ENCODE measurements at regions not wholly inside any gene's neighbourhood (a gene's known extent, or its start where the extent isn't known, plus 50 kb on each side); places are given as distances from the start of the nearest gene placed in this dataset.
"Not testable (repeated sequence)": the region's sequence is repeated elsewhere in the genome, so short reads cannot be mapped to it uniquely, and the experiment has no call there.

- not testable (repeated sequence) for DNase-seq (ENCODE audit: low read depth, low spot score); H3K4me3 ChIP-seq (ENCODE audit: low read length)
These were observed 152.9 kb upstream of the PLGLB2 start for GRCh38 chr2:87595017-87595416.

GRCh38 chr2:87600961-87601360 is 146.9 kb upstream of the PLGLB2 start:
- H3K4me3 ChIP-seq (ENCODE audit: low read length) = not testable (repeated sequence)

GRCh38 chr2:87602118-87602517 is 145.8 kb upstream of the PLGLB2 start:
- H3K4me3 ChIP-seq (ENCODE audit: low read length); DNase-seq (ENCODE audit: low read depth, low spot score): not testable (repeated sequence)

More at GRCh38 chr2:87600961-87601360, 146.9 kb upstream of the PLGLB2 start:
- not testable (repeated sequence) for DNase-seq (ENCODE audit: low read depth, low spot score)

DNA sequence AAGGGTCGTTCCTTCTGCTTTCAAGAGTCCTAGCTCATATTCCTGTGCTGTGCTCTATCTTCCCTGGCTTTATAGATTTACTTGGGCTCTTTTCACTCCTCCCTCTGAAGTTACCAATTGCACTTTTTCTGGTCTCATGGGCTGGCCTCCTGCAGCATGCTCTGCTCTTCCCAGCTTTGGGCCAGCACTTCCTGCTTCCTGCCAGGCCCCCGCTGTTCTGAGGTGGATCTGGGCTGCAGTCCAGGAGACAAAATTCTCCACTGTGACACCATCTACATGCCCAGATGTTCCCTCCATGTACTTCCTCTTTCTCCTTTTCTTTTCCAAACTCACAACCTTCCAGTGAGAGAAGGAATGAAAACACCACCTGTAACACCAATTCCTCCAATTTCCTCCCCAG is 145.2 kb upstream of the PLGLB2 start:
- not testable (repeated sequence) for DNase-seq (ENCODE audit: low read depth, low spot score); H3K4me3 ChIP-seq (ENCODE audit: low read length)

GRCh38 chr2:87603418-87604278 is 144.2 kb upstream of the PLGLB2 start:
- H3K4me3 ChIP-seq (ENCODE audit: low read length); DNase-seq (ENCODE audit: low read depth, low spot score): not testable (repeated sequence)

- DNase-seq (ENCODE audit: low read depth, low spot score); H3K4me3 ChIP-seq (ENCODE audit: low read length): not testable (repeated sequence)
These were observed 143.5 kb upstream of the PLGLB2 start for GRCh38 chr2:87604279-87604818.

DNA sequence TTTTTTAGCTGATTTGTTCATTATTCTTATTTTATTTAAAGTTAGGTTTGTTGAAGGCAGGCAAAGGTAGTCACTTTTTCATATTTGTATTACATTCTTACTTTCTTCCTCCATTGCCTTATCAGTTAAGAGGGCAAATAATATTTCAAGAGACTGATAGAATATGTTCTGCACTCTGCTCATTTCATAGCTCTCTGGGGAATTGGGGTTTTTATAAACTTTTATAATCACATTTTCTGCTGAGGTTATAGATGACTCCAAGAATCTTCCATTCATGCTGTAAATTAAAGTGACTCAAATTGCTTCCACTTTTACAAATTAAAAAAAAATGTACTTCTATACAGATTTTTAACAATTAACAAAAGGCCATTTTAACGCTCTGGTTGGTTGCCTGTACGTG is 142.9 kb upstream of the PLGLB2 start:
- not testable (repeated sequence) for H3K4me3 ChIP-seq (ENCODE audit: low read length); DNase-seq (ENCODE audit: low read depth, low spot score)

DNA sequence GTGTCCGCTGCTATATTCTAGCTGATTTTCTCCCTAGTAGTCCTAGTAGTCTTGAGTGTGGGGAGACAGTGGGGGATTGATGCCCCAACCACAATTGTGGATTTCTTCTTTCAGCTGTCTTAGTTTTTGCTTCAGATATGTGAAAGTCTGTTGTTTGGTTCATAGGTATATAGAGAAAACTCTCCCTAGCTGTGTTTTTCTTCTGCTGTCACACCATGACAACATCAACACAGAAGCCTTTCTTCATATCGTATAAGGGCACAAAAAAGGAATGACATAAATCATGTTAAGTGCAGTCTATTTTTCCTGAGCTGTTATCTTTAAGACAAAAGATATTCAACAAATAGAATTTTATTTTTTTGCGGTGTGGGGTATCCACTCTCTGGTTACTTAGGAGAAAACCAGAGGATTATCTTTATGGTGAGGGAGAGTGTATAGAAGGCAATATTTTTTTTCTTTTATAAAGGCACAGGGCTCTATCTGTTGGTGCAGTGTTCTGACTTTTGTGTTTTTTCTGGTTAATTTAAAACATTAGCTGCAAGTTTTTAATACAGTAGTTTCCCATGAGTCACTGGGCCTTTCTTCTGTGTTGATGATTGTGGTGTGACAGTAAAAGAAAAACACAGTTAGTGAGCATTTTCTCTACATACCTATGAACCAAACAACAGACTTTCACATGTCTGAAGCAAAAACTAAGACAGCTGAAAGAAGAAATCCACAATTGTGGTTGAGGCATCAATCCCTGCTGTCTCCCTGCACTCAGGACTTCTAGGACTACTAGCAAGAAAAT is 139.3 kb upstream of the PLGLB2 start:
- H3K4me3 ChIP-seq (ENCODE audit: low read length) = not testable (repeated sequence)

GRCh38 chr2:87610974-87611373 is 136.9 kb upstream of the PLGLB2 start:
- H3K4me3 ChIP-seq (ENCODE audit: low read length); DNase-seq (ENCODE audit: low read depth, low spot score): not testable (repeated sequence)

More for the DNA sequence above, 139.3 kb upstream of the PLGLB2 start:
- not testable (repeated sequence) for DNase-seq (ENCODE audit: low read depth, low spot score)

DNA sequence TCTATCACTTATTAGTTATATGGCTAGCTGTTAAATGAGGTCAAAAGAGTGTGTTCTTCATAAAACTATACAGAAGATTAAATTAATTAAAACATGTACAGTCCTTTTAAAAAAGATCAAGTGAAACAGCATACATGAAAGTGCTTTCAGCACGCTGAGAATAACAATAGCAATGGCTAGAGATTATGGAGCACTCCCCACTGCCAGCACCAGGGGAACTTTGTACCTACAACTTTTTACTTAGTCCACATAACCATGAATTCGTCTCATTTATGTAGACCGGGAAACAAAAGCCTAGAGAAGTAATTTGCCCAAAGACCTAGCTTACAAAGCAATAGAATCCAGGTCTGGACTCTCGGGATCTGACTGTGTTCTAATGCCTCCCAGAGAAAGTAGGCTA is 136.5 kb upstream of the PLGLB2 start:
- not testable (repeated sequence) for DNase-seq (ENCODE audit: low read depth, low spot score); H3K4me3 ChIP-seq (ENCODE audit: low read length)

GRCh38 chr2:87611956-87612355 is 135.9 kb upstream of the PLGLB2 start:
- H3K4me3 ChIP-seq (ENCODE audit: low read length); DNase-seq (ENCODE audit: low read depth, low spot score): not testable (repeated sequence)

DNA sequence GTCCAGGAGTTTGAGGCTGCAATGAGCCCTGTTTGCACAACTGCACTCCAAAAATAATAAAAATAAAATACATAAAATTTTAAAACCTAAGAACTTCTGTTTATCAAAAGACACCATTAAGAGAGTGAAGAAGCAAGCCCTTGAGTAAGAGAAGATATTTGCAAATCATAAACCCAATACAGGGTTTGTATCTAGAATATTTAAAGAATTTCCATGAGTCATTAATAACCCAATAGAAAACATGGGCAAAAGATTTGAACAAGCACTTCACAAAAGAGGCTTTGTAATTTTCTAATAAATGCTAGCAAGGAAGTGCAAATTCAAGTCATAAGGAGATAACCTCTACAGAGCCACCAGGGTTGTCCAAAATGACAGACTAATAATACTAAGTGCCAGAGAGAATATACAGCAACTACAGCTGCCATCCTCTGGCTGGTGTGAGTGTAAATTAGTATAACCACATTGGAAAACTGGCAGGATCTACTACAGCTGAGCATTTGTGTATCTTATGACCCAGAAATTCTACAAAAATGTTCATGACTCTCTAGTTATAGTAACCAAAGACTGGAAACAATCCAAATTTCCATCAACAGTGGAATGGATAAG is 133.0 kb upstream of the PLGLB2 start:
- not testable (repeated sequence) for DNase-seq (ENCODE audit: low read depth, low spot score); H3K4me3 ChIP-seq (ENCODE audit: low read length)

- H3K4me3 ChIP-seq (ENCODE audit: low read length); DNase-seq (ENCODE audit: low read depth, low spot score): not testable (repeated sequence)
These were observed 128.8 kb upstream of the PLGLB2 start for GRCh38 chr2:87619121-87619520.

GRCh38 chr2:87621139-87621538 is 126.7 kb upstream of the PLGLB2 start:
- H3K4me3 ChIP-seq (ENCODE audit: low read length); DNase-seq (ENCODE audit: low read depth, low spot score): not testable (repeated sequence)

DNA sequence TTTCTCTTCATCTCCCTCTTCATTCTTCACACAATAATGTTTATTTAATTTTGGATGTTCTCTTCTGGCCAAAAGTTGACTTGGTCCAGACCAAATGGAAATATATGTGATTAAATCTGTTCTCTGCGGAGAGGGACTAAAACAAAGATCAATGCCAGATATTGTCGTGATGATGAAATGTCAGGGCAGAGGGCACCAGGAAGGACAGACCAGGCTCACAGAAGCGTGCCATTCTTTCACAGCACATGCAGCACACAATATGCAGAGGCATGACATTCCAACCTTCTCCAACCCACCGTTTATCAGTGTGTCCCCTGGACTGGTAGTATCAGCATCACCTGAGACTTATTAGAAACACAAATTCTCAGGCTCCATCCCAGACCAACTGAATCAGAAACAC is 125.2 kb upstream of the PLGLB2 start:
- H3K4me3 ChIP-seq (ENCODE audit: low read length); DNase-seq (ENCODE audit: low read depth, low spot score): not testable (repeated sequence)

GRCh38 chr2:87629491-87630458 is 118.1 kb upstream of the PLGLB2 start:
- not testable (repeated sequence) for H3K4me3 ChIP-seq (ENCODE audit: low read length); DNase-seq (ENCODE audit: low read depth, low spot score)

DNA sequence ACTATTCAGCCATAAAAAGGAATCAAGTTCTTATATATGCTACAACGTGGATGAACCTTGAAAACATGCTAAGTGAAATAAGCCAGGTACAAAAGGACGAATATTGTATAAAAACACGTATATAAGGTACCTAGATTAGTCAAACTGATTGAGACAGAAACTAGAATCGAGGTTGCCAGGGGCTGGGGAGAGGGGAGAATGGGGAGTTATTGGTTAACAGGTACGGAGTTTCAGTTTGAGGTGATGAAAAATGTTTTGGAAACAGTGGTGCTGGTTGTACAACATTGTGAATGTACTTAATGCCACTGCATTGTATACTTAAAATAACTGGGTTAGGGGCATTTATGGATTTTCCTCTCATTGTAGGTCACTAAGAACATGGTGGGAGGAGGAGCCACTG is 117.0 kb upstream of the PLGLB2 start:
- DNase-seq (ENCODE audit: low read depth, low spot score); H3K4me3 ChIP-seq (ENCODE audit: low read length): not testable (repeated sequence)

DNA sequence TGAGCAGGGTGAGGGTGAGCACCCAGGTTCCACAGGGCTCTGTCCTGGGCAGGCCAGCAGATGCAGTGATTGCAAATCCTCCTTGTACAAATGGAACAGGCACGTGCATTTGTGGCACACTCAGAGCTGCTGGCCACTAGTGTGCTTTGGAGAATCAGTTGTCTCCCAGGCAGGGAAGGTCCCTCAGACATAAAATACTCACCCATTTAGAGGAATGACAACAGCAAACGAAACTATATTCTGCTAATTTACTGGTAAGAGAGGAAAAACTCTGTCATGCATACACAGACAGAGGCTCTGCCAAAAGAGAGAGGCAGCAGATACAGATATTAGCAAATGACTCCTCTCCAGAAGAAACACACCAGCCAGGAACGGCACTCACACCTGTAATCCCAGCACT is 116.5 kb upstream of the PLGLB2 start:
- DNase-seq (ENCODE audit: low read depth, low spot score); H3K4me3 ChIP-seq (ENCODE audit: low read length): not testable (repeated sequence)

Data from Jurkat, Clone E6-1 (cell line).